Activated B cell treated with CpG ODN at 0.5 μM for 24 hours (primary cell): ENCODE measurements at regions not wholly inside any gene's neighbourhood (a gene's known extent, or its start where the extent isn't known, plus 50 kb on each side); places are given as distances from the start of the nearest gene placed in this dataset.
"Not testable (repeated sequence)": the region's sequence is repeated elsewhere in the genome, so short reads cannot be mapped to it uniquely, and the experiment has no call there.

Experiments
- ATAC-seq: fragments of 200-7000 bp; cut with Tn5 transposase; one replicate; pipeline ENCODE4 v1.10.0; 2021; ENCODE audit warnings: low read depth, mild to moderate bottlenecking, moderate library complexity
- CTCF ChIA-PET: fragments of 350-600 bp; sonication (Branson Sonifier 250); formaldehyde crosslinking; loops from one replicate; lab custom pipeline; 2021; ENCODE audit warnings: antibody characterized with exemption; lab: Charles Lee
- POLR2A ChIA-PET: fragments of 350-600 bp; sonication (Branson Sonifier 250); formaldehyde crosslinking; loops from one replicate; lab custom pipeline; 2021; ENCODE audit warnings: antibody characterized with exemption; lab: Charles Lee
- DNase-seq: peaks from one replicate; pipeline ENCODE4 v3.0.0; 2022
- H3K27ac Mint-ChIP-seq: one replicate; pipeline ENCODE4 v1.8.0; 2020; ENCODE audit warnings: mixed read lengths
- H3K27me3 Mint-ChIP-seq: one replicate; pipeline ENCODE4 v1.8.0; 2021; ENCODE audit warnings: mixed read lengths
- H3K36me3 Mint-ChIP-seq: one replicate; pipeline ENCODE4 v1.8.0; 2021; ENCODE audit warnings: low read depth, mixed read lengths
- H3K4me1 Mint-ChIP-seq: one replicate; pipeline ENCODE4 v1.8.0; 2021; ENCODE audit warnings: mixed read lengths
- H3K4me3 Mint-ChIP-seq: one replicate; pipeline ENCODE4 v1.8.0; 2020; ENCODE audit warnings: mild to moderate bottlenecking, mixed read lengths
- H3K9me3 Mint-ChIP-seq: one replicate; pipeline ENCODE4 v1.8.0; 2020; ENCODE audit warnings: mixed read lengths
- intact Hi-C: fragments of 100-400 bp; cut with micrococcal nuclease; formaldehyde crosslinking; loops from one replicate; pipeline ENCODE4 v1.15.1; 2024
- TF ChIP-seq, protein P1 (sequence below): fragments of 200-600 bp; IDR thresholded peaks from one replicate; pipeline ENCODE4 v1.8.0; 2022; ENCODE audit warnings: antibody characterized with exemption, mild to moderate bottlenecking

DNA sequence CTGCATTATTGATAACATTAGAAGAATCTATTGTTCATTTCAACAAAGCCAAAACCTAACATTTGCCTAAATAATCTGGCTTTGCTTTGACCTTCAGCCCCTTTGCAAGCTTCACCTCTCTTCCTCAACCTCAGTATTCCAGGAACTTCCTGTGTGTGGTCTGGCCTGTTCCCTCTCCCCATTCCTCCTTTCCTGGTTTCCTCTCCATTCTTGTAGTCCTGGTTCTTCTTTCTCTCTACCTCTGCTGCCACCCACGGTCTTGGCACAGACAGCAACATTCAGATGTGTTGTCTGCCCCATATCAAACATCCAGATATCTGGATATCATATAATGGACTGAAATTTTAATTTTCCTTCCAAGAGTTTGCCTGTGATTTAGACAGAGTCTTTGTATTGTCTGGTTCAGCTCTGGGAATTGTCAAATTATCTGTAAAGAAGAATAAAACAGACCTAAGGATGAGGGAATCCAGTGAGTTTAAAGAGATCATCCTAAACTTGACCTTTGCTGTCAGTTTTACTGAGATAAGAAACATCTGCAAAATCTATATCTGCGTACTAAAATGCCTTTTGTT lies 148.1 kb upstream of the KCTD3 start:
- CTCF ChIA-PET: no interaction called here
- no peak for DNase-seq
- intact Hi-C loops: no loop called here
- TF ChIP-seq, protein P1, sequence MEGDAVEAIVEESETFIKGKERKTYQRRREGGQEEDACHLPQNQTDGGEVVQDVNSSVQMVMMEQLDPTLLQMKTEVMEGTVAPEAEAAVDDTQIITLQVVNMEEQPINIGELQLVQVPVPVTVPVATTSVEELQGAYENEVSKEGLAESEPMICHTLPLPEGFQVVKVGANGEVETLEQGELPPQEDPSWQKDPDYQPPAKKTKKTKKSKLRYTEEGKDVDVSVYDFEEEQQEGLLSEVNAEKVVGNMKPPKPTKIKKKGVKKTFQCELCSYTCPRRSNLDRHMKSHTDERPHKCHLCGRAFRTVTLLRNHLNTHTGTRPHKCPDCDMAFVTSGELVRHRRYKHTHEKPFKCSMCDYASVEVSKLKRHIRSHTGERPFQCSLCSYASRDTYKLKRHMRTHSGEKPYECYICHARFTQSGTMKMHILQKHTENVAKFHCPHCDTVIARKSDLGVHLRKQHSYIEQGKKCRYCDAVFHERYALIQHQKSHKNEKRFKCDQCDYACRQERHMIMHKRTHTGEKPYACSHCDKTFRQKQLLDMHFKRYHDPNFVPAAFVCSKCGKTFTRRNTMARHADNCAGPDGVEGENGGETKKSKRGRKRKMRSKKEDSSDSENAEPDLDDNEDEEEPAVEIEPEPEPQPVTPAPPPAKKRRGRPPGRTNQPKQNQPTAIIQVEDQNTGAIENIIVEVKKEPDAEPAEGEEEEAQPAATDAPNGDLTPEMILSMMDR: no peak
- no peak overlapping the region for H3K27ac Mint-ChIP-seq
- H3K36me3 Mint-ChIP-seq: no peaks in the 10 kb centered on the region
- H3K4me3 Mint-ChIP-seq: no peak overlapping the region
- H3K27me3 Mint-ChIP-seq: no peaks in the 10 kb centered on the region
- POLR2A ChIA-PET: no interaction called here
- no peaks in the 10 kb centered on the region for H3K9me3 Mint-ChIP-seq
- H3K4me1 Mint-ChIP-seq: no peaks in the 10 kb centered on the region
- ATAC-seq: no peak

DNA sequence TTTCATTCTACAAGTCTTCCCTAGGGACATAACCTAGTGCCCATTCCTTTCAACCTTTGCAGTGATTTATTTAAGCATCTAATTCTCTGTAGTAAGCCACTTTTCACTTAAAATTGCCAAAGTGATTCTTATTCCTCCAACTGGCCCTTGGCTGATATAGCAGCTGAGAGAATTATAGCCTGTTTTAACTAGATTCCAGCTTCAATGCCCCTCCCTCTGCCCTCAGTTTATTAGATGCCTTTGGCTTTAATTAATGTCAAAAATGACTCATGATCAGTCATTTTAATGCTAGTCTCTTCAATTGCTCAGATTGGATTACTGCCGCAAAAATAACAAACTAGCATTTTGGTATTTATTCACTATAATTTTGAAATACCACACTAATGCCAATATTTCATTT lies 145.4 kb upstream of the KCTD3 start:
- Mint-ChIP-seq H3K36me3 (no peaks in the 10 kb centered on the region), H3K4me1 (no peaks in the 10 kb centered on the region), H3K27ac (no peak overlapping the region), H3K4me3 (no peak overlapping the region), H3K9me3 (no peaks in the 10 kb centered on the region), H3K27me3 (no peaks in the 10 kb centered on the region)
- no peak for ATAC-seq
- CTCF ChIA-PET: no interaction called here
- POLR2A ChIA-PET: no interaction called here
- no peak for DNase-seq
- TF ChIP-seq, protein P1: no peak
- intact Hi-C loops: no loop called here

DNA sequence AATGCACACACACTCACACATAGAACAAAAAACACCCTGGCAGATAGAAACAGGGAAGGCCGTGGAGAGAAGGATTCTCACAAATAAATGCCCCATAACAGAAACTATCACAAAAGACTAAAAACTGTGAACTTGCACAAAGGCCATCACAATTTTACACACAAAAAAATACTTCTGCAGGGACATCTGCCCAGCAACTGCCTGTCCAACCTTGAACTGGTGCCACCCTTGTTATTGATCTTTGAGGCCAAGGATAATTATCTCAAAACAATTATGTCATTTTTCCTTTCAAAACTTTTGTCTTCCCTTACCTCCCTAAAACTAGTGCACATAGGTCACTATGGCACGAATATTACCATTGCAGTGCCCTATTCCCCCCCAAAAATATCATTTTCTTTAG lies 143.8 kb upstream of the KCTD3 start:
- H3K4me3 Mint-ChIP-seq: no peak overlapping the region
- DNase-seq: no peak
- H3K27me3 Mint-ChIP-seq: no peaks in the 10 kb centered on the region
- intact Hi-C loops: no loop called here
- no peaks in the 10 kb centered on the region for H3K36me3 Mint-ChIP-seq
- H3K27ac Mint-ChIP-seq: no peak overlapping the region
- POLR2A ChIA-PET: no interaction called here
- TF ChIP-seq, protein P1: no peak
- no peaks in the 10 kb centered on the region for H3K4me1 Mint-ChIP-seq
- CTCF ChIA-PET: no interaction called here
- no peak for ATAC-seq
- peaks cover 8% of the 10 kb centered on the region for H3K9me3 Mint-ChIP-seq

GRCh38 chr1:215425138-215425537 lies 142.0 kb upstream of the KCTD3 start:
- POLR2A ChIA-PET: no interaction called here
- CTCF ChIA-PET: no interaction called here
- DNase-seq (no peak), ATAC-seq (no peak)
- Mint-ChIP-seq H3K36me3 (no peaks in the 10 kb centered on the region), H3K4me1 (no peaks in the 10 kb centered on the region), H3K27me3 (no peaks in the 10 kb centered on the region), H3K4me3 (no peak overlapping the region), H3K27ac (no peak overlapping the region), H3K9me3 (peaks cover 9% of the 10 kb centered on the region)
- TF ChIP-seq, protein P1: no peak
- intact Hi-C loops: no loop called here

GRCh38 chr1:215426101-215426500 lies 141.0 kb upstream of the KCTD3 start:
- intact Hi-C loops: no loop called here

DNA sequence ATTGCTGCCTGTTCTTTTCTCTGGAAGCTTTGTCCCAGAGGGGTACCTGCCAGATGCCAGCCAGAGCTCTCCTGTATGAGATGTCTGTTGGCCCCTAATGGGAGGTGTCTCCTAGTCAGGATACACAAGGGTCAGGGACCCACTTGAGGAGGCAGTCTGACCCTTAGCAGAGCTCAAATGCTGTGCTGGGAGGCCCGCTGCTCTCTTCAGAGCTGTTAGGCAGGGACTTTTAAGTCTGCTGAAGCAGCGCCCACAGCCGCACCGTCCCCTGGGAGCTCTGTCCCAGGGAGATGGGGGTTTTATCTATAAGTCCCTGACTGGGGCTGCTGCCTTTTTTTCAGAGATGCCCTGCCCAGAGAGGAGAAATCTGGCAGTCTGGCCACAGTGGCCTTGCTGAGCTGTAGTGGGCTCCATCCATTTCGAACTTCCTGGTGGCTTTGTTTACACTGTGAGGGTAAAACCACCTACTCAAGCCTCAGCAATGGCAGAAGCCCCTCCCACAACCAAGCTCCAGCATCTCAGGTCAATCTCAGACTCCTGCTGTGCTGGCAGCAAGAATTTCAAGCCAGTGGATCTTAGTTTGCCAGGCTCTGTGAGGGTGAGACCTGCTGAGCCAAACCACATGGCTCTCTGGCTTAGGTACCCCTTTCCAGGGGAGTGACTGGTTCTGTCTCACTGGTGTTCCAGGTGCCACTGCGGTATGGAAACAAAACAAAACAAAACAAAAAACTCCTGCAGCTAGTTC lies 134.4 kb upstream of the KCTD3 start:
- H3K27me3 Mint-ChIP-seq, POLR2A ChIA-PET, H3K27ac Mint-ChIP-seq, H3K4me3 Mint-ChIP-seq, DNase-seq, intact Hi-C loops, CTCF ChIA-PET, H3K4me1 Mint-ChIP-seq, H3K36me3 Mint-ChIP-seq, ATAC-seq: not testable (repeated sequence)
- peaks cover 10% of the 10 kb centered on the region for H3K9me3 Mint-ChIP-seq

More at GRCh38 chr1:215426101-215426500, 141.0 kb upstream of the KCTD3 start:
- DNase-seq (no peak), ATAC-seq (no peak)
- TF ChIP-seq, protein P1: no peak
- Mint-ChIP-seq H3K27ac (no peak overlapping the region), H3K4me1 (no peaks in the 10 kb centered on the region), H3K4me3 (no peak overlapping the region), H3K27me3 (no peaks in the 10 kb centered on the region), H3K9me3 (peaks cover 9% of the 10 kb centered on the region), H3K36me3 (no peaks in the 10 kb centered on the region)
- ChIA-PET POLR2A (no interaction called here), CTCF (no interaction called here)
